ENCODE measurements at regions not wholly inside any gene's neighbourhood (a gene's known extent, or its start where the extent isn't known, plus 50 kb on each side); places are given as distances from the start of the nearest gene placed in this dataset.

GRCh38 chr11:130814440-130815096, 101.7 kb downstream of the SNX19 start:
- ATAC-seq (no peak), DNase-seq (no peak)
- no peak overlapping the region for H3K4me3 ChIP-seq
- intact Hi-C loops (cut with DNase I): no loop called here
- no peaks in the 10 kb centered on the region for H3K27me3 ChIP-seq
- H3K36me3 ChIP-seq: no peaks in the 10 kb centered on the region
- no peak overlapping the region for H3K27ac ChIP-seq
- no peaks in the 10 kb centered on the region for H3K9me3 ChIP-seq
- H3K4me1 ChIP-seq: no peaks in the 10 kb centered on the region
- TF ChIP-seq CTCF (IDR thresholded peaks at IDR 0.05): no peak

GRCh38 chr11:130815097-130815802, 101.0 kb downstream of the SNX19 start:
- no peaks in the 10 kb centered on the region for H3K4me1 ChIP-seq
- H3K27ac ChIP-seq: no peak overlapping the region
- ATAC-seq (no peak), DNase-seq (no peak)
- H3K36me3 ChIP-seq: no peaks in the 10 kb centered on the region
- TF ChIP-seq CTCF (IDR thresholded peaks at IDR 0.05): no peak
- no peak overlapping the region for H3K4me3 ChIP-seq
- no peaks in the 10 kb centered on the region for H3K27me3 ChIP-seq
- intact Hi-C loops (cut with DNase I): no loop called here
- no peaks in the 10 kb centered on the region for H3K9me3 ChIP-seq

- H3K27ac ChIP-seq: no peak overlapping the region
- H3K27me3 ChIP-seq: no peaks in the 10 kb centered on the region
- no peaks in the 10 kb centered on the region for H3K4me1 ChIP-seq
- no peaks in the 10 kb centered on the region for H3K36me3 ChIP-seq
- intact Hi-C loops (cut with DNase I): no loop called here
- ATAC-seq (no peak), DNase-seq (no peak)
- no peaks in the 10 kb centered on the region for H3K9me3 ChIP-seq
- no peak for TF ChIP-seq CTCF (IDR thresholded peaks at IDR 0.05)
- no peak overlapping the region for H3K4me3 ChIP-seq
Observed at GRCh38 chr11:130815956-130816355, 100.3 kb downstream of the SNX19 start.

- Histone ChIP-seq H3K4me1 (no peaks in the 10 kb centered on the region), H3K27me3 (no peaks in the 10 kb centered on the region), H3K9me3 (no peaks in the 10 kb centered on the region), H3K27ac (no peak overlapping the region), H3K4me3 (no peak overlapping the region), H3K36me3 (no peaks in the 10 kb centered on the region)
- intact Hi-C loops (cut with DNase I): no loop called here
- DNase-seq (no peak), ATAC-seq (peak; percentile 17)
- TF ChIP-seq CTCF (IDR thresholded peaks at IDR 0.05): no peak
Observed at GRCh38 chr11:130816546-130817329, 99.5 kb downstream of the SNX19 start.

- DNase-seq: no peak
- H3K4me1 ChIP-seq: no peaks in the 10 kb centered on the region
Observed at GRCh38 chr11:130817330-130817944, 98.8 kb downstream of the SNX19 start.

More at GRCh38 chr11:130817330-130817944, 98.8 kb downstream of the SNX19 start:
- H3K27ac ChIP-seq: no peak overlapping the region
- no peaks in the 10 kb centered on the region for H3K27me3 ChIP-seq
- intact Hi-C loops (cut with DNase I): no loop called here
- H3K9me3 ChIP-seq: no peaks in the 10 kb centered on the region
- no peak for TF ChIP-seq CTCF (IDR thresholded peaks at IDR 0.05)
- H3K4me3 ChIP-seq: no peak overlapping the region
- ATAC-seq: peak; percentile 51
- no peaks in the 10 kb centered on the region for H3K36me3 ChIP-seq

Measured in left lung (tissue), 4 donors.